Testis (tissue), 2 donors: ENCODE measurements at regions not wholly inside any gene's neighbourhood (a gene's known extent, or its start where the extent isn't known, plus 50 kb on each side); places are given as distances from the start of the nearest gene placed in this dataset.

Experiments used
- DNase-seq: peaks from one replicate; pipeline ENCODE4 v3.0.0-alpha.2; 2019
- H3K27ac ChIP-seq, 2 donors: fragments of 200-600 bp; sonication (generic); one replicate each; pipeline ENCODE4 v1.5.1; 2019
- H3K27me3 ChIP-seq: fragments of 200-600 bp; sonication (generic); one replicate; pipeline ENCODE4 v1.5.1; 2019
- H3K36me3 ChIP-seq: fragments of 200-600 bp; sonication (generic); one replicate; pipeline ENCODE4 v1.5.1; 2017; ENCODE audit warnings: low read depth; ENCODE audit errors: missing control alignments
- H3K4me1 ChIP-seq: fragments of 200-600 bp; sonication (generic); one replicate; pipeline ENCODE4 v1.5.1; 2019
- H3K4me3 ChIP-seq, 2 donors: fragments of 200-600 bp; sonication (generic); one replicate each; pipeline ENCODE4 v1.5.1; 2017 to 2019
- H3K9me3 ChIP-seq: fragments of 200-600 bp; sonication (generic); one replicate; pipeline ENCODE4 v1.5.1; 2017
- CTCF ChIP-seq, 3 experiments: fragments of 450-650 bp in 2 of 3; fragments of 200-600 bp in 1 of 3; sonication (generic) in 1 of 3; IDR thresholded peaks; one replicate each; pipeline ENCODE4 v1.5.1; 2016 to 2019; ENCODE audit warnings: antibody characterized with exemption in 3 of 3, mild to moderate bottlenecking in 2 of 3, moderate library complexity in 1 of 3
- POLR2A ChIP-seq: fragments of 450-650 bp; IDR thresholded peaks from one replicate; pipeline ENCODE4 v1.6.1; 2017; ENCODE audit warnings: antibody characterized with exemption, mild to moderate bottlenecking, moderate library complexity
- WGBS, 2 donors: methylation state at CpG; one replicate each; pipeline ENCODE4 v1.1.5; 2018; 5-methylcytosine and 5-hydroxymethylcytosine counted together
- intact Hi-C: fragments of 100-400 bp; cut with DNase I; formaldehyde crosslinking; loops from one replicate; pipeline ENCODE4 v1.15.1; 2023; ENCODE audit warnings: low total_unique reads

DNA sequence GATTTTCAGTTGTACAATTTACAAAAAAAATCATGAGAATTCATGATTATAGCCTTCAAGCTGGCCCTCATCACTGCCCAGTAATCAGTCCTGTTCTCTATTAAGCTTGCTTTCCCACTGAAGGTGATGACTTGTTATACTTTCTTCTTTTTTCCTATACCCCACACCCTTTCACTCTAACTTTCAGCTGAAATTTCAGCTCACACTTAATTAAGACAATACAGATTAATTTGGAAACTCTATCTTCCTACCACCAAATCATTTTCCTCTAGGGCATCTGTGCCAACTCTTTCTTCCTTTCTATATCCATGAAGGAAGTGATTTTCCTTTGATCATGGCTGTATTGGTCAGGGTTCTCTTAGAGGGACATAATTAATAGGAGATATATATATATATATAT lies 449.9 kb downstream of the CD109 start:
- H3K36me3 ChIP-seq, result no peaks in the 10 kb centered on the region
- no peaks in the 10 kb centered on the region for H3K27me3 ChIP-seq
- no peak for TF ChIP-seq CTCF (IDR thresholded peaks at IDR 0.05)
- TF ChIP-seq POLR2A, result no peak
- no peaks in the 10 kb centered on the region for H3K9me3 ChIP-seq
- intact Hi-C loops, result no loop called here
- no peak overlapping the region for H3K27ac ChIP-seq
- H3K4me1 ChIP-seq, result no peaks in the 10 kb centered on the region
- H3K4me3 ChIP-seq, result no peak overlapping the region
- DNase-seq, result no peak

GRCh38 chr6:74137911-74138310 lies 441.9 kb downstream of the CD109 start:
- WGBS, 2 donors, result 19 to 32% methylated on average over 2 of the region's 2 CpGs
- Histone ChIP-seq H3K27me3 (no peaks in the 10 kb centered on the region), H3K9me3 (no peaks in the 10 kb centered on the region), H3K27ac (no peak overlapping the region), H3K36me3 (no peaks in the 10 kb centered on the region), H3K4me1 (no peaks in the 10 kb centered on the region), H3K4me3 (no peak overlapping the region)
- DNase-seq, result no peak
- intact Hi-C loops, result no loop called here
- TF ChIP-seq CTCF (IDR thresholded peaks at IDR 0.05) (no peak), POLR2A (no peak)

DNA sequence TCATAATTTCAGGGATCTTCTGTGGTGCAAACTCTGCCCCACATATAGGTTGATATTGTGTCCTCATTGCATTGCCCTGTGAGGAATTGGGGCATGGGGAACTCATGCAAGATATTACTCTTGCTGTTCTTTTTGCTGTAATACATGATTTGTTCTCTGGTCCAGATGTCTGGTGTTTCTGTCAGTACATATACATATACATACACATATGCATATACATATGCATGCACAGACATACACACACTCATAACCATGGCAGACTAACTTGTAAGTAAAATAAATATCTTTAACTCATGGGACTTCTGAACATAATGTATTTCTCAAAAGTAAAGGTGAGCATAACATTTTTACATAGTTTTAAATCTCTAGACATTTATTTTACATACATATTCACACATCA lies 438.3 kb downstream of the CD109 start:
- Histone ChIP-seq H3K4me3 (no peak overlapping the region), H3K4me1 (no peaks in the 10 kb centered on the region), H3K27ac (no peak overlapping the region), H3K36me3 (no peaks in the 10 kb centered on the region), H3K9me3 (no peaks in the 10 kb centered on the region), H3K27me3 (no peaks in the 10 kb centered on the region)
- intact Hi-C loops, result no loop called here
- TF ChIP-seq POLR2A (no peak), CTCF (IDR thresholded peaks at IDR 0.05) (no peak)
- no peak for DNase-seq

GRCh38 chr6:74133073-74133472 lies 437.1 kb downstream of the CD109 start:
- no peak for DNase-seq
- Histone ChIP-seq H3K27ac (no peak overlapping the region), H3K27me3 (no peaks in the 10 kb centered on the region), H3K4me3 (no peak overlapping the region), H3K36me3 (no peaks in the 10 kb centered on the region), H3K9me3 (no peaks in the 10 kb centered on the region), H3K4me1 (no peaks in the 10 kb centered on the region)
- TF ChIP-seq POLR2A, result no peak
- no peak for TF ChIP-seq CTCF (IDR thresholded peaks at IDR 0.05)
- 91 to 100% methylated on average over 1 of the region's 1 CpG for WGBS, 2 donors
- intact Hi-C loops, result no loop called here

DNA sequence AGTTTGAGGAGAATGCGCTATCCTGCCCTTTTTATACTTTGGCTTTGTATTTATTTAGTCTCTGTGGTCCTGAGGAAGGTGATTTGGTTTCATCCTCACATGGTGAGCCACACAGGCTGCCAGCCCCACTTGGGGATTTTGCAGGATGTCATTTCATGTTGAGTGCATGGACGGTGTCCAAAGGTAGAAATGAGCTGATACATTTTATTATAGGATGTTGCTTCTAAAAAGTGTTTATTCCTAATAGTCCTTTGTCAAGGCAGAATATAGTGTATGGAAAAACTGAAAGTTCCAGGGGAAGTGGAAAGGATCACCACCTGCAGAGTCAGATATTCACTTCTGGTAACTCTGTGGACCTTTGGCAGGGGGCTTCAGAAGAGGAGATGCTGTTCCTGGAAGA lies 434.6 kb downstream of the CD109 start:
- Histone ChIP-seq H3K27ac (no peak overlapping the region), H3K36me3 (no peaks in the 10 kb centered on the region), H3K27me3 (no peaks in the 10 kb centered on the region), H3K4me1 (no peaks in the 10 kb centered on the region), H3K4me3 (no peak overlapping the region), H3K9me3 (no peaks in the 10 kb centered on the region)
- no peak for TF ChIP-seq CTCF (IDR thresholded peaks at IDR 0.05)
- 83 to 92% methylated on average over 2 of the region's 2 CpGs for WGBS, 2 donors
- DNase-seq, result no peak
- intact Hi-C loops, result no loop called here
